A673 (cell line): ENCODE measurements at regions not wholly inside any gene's neighbourhood (a gene's known extent, or its start where the extent isn't known, plus 50 kb on each side); places are given as distances from the start of the nearest gene placed in this dataset.

Source experiments
- EZH2 ChIP-seq: fragments of 200-600 bp; sonication (generic); IDR thresholded peaks from 2 replicates; pipeline ENCODE4 v1.6.1; 2017; ENCODE audit warnings: borderline replicate concordance, low read depth, mild to moderate bottlenecking, mixed read lengths, antibody characterized with exemption, low read length; ENCODE audit not compliant: poor library complexity, severe bottlenecking
- TF ChIP-seq, protein P1 (sequence below): fragments of 300-800, 200-600 bp; sonication (generic); conservative IDR thresholded peaks from 2 replicates; pipeline ENCODE4 v1.5.1; 2017; ENCODE audit warnings: low read depth, mild to moderate bottlenecking, antibody characterized with exemption, low read length, moderate library complexity, mixed read lengths

DNA sequence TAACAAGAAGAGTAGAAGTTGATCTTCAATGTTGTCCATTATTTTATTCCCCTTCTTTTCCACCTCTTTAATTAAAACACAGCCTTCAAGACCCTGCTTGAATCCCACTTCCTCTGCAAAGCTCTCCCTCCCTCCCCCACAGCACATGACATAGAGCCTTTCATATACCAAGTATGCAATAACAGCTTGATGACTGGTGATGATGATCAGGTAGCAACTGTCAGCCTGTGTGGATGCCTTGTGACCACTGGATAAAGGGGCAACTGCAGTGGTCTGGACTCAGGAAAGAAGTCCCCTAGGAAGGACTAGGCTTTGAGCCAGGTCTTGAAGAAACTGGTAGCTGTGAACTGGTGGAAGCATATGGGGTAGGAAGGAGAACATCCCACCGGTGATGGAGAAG, 53.8 kb upstream of the PRDX6 start:
- TF ChIP-seq, protein P1, sequence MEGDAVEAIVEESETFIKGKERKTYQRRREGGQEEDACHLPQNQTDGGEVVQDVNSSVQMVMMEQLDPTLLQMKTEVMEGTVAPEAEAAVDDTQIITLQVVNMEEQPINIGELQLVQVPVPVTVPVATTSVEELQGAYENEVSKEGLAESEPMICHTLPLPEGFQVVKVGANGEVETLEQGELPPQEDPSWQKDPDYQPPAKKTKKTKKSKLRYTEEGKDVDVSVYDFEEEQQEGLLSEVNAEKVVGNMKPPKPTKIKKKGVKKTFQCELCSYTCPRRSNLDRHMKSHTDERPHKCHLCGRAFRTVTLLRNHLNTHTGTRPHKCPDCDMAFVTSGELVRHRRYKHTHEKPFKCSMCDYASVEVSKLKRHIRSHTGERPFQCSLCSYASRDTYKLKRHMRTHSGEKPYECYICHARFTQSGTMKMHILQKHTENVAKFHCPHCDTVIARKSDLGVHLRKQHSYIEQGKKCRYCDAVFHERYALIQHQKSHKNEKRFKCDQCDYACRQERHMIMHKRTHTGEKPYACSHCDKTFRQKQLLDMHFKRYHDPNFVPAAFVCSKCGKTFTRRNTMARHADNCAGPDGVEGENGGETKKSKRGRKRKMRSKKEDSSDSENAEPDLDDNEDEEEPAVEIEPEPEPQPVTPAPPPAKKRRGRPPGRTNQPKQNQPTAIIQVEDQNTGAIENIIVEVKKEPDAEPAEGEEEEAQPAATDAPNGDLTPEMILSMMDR, result no peak
- no peak for TF ChIP-seq EZH2
